Suprapubic skin (tissue), 4 donors: ENCODE measurements at regions not wholly inside any gene's neighbourhood (a gene's known extent, or its start where the extent isn't known, plus 50 kb on each side); places are given as distances from the start of the nearest gene placed in this dataset.
"Not testable (repeated sequence)": the region's sequence is repeated elsewhere in the genome, so short reads cannot be mapped to it uniquely, and the experiment has no call there.

Experiments
- DNase-seq, 2 donors: peaks; one replicate each; pipeline ENCODE4 v3.0.0-alpha.2; 2019; ENCODE audit warnings: low spot score in 2 of 2
- H3K27ac ChIP-seq: fragments of 200-600 bp; sonication (generic); one replicate; pipeline ENCODE4 v1.5.1; 2019
- H3K27me3 ChIP-seq: fragments of 200-600 bp; sonication (generic); one replicate; pipeline ENCODE4 v1.5.1; 2019
- H3K36me3 ChIP-seq: fragments of 200-600 bp; sonication (generic); one replicate; pipeline ENCODE4 v1.5.1; 2019
- H3K4me1 ChIP-seq: fragments of 200-600 bp; sonication (generic); one replicate; pipeline ENCODE4 v1.5.1; 2019
- H3K4me3 ChIP-seq: fragments of 200-600 bp; sonication (generic); one replicate; pipeline ENCODE4 v1.5.1; 2019; ENCODE audit warnings: mild to moderate bottlenecking
- H3K9me3 ChIP-seq: fragments of 200-600 bp; sonication (generic); one replicate; pipeline ENCODE4 v1.5.1; 2019
- EP300 ChIP-seq: sonication (generic); formaldehyde crosslinking; IDR thresholded peaks from one replicate; pipeline ENCODE4 v1.6.1; 2017; ENCODE audit warnings: antibody characterized with exemption
- POLR2A ChIP-seq, 2 donors: fragments of 450-650 bp; IDR thresholded peaks; one replicate each; pipeline ENCODE4 v1.6.1; 2017; ENCODE audit warnings: antibody characterized with exemption in 2 of 2, mild to moderate bottlenecking in 2 of 2, moderate library complexity in 2 of 2
- POLR2AphosphoS5 ChIP-seq, 3 donors: sonication (generic); formaldehyde crosslinking; IDR thresholded peaks; one replicate each; pipeline ENCODE4 v1.6.1; 2017; ENCODE audit warnings: antibody characterized with exemption in 3 of 3
- WGBS: methylation state at CpG from one replicate; pipeline ENCODE4 v1.1.5; 2018; 5-methylcytosine and 5-hydroxymethylcytosine counted together
- TF ChIP-seq, protein P1 (sequence below), 2 donors: fragments of 200-600 bp in 1 of 2; fragments of 450-650 bp in 1 of 2; sonication (generic) in 1 of 2; IDR thresholded peaks; one replicate each; pipeline ENCODE4 v1.5.1; 2016 to 2019; ENCODE audit warnings: antibody characterized with exemption in 2 of 2, mild to moderate bottlenecking in 1 of 2, moderate library complexity in 1 of 2

DNA sequence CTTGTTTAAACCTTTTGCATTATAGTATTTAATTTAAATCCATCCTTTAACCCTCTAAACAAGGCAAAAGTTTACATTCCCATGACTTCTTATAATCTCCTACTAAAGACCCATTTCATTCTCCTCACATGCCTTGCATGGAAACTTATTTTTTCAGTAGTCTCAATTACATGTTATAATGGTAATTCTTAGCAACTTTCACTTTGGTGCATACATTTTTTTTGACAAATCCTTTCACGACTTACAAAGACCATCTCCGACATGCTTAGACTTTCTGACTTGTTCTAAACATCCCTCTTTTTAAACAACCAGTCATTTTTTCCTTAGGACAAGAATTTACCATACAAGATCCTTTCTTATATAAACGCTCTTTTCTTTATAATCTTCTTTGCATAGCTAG, 615.4 kb upstream of the GBE1 start:
- WGBS: 81% methylated on average over 3 of the region's 3 CpGs
- H3K27ac ChIP-seq: no peak overlapping the region
- no peaks in the 10 kb centered on the region for H3K4me1 ChIP-seq
- H3K27me3 ChIP-seq: no peaks in the 10 kb centered on the region
- no peak for TF ChIP-seq POLR2AphosphoS5 (IDR thresholded peaks at IDR 0.05)
- no peak for TF ChIP-seq POLR2A (IDR thresholded peaks at IDR 0.05)
- no peak for TF ChIP-seq EP300
- TF ChIP-seq, protein P1, sequence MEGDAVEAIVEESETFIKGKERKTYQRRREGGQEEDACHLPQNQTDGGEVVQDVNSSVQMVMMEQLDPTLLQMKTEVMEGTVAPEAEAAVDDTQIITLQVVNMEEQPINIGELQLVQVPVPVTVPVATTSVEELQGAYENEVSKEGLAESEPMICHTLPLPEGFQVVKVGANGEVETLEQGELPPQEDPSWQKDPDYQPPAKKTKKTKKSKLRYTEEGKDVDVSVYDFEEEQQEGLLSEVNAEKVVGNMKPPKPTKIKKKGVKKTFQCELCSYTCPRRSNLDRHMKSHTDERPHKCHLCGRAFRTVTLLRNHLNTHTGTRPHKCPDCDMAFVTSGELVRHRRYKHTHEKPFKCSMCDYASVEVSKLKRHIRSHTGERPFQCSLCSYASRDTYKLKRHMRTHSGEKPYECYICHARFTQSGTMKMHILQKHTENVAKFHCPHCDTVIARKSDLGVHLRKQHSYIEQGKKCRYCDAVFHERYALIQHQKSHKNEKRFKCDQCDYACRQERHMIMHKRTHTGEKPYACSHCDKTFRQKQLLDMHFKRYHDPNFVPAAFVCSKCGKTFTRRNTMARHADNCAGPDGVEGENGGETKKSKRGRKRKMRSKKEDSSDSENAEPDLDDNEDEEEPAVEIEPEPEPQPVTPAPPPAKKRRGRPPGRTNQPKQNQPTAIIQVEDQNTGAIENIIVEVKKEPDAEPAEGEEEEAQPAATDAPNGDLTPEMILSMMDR (IDR thresholded peaks at IDR 0.05): no peak
- H3K36me3 ChIP-seq: no peaks in the 10 kb centered on the region
- DNase-seq: no peak
- peaks cover 8% of the 10 kb centered on the region for H3K9me3 ChIP-seq
- H3K4me3 ChIP-seq: no peak overlapping the region

DNA sequence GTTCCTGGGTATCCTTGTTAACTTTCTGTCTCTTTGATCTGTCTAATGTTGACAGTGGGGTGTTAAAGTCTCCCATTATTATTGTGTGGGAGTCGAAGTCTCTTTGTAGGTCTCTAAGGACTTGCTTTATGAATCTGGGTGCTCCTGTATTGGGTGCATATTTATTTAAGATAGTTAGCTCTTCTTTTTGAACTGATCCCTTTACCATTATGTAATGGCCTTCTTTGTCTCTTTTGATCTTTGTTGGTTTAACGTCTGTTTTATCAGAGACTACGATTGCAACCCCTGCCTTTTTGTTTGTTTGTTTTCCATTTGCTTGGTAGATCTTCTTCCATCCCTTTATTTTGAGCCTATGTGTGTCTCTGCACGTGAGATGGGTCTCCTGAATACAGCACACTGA, 612.4 kb upstream of the GBE1 start:
- not testable (repeated sequence) for H3K4me3 ChIP-seq, H3K9me3 ChIP-seq, H3K27ac ChIP-seq, H3K27me3 ChIP-seq, DNase-seq, H3K36me3 ChIP-seq, H3K4me1 ChIP-seq
- 85% methylated on average over 4 of the region's 4 CpGs for WGBS

DNA sequence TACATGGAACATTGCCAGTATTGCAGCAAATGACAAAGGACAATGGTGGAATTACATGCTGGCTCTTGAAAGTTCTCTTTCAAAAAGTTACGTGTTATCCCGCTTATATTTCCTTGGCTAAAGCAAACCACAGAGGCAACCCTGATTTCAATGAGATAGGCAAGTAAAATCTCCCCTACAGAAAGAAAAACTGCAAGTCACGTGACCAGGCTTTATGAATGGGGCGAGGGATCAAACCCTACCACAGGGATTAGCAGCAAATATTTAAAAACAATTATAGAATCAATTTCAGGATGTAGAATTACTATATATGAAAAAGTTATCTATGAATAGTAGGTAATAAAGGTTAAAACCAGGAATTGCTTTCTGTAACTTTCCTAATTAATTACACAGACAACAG, 603.4 kb upstream of the GBE1 start:
- no peak for DNase-seq
- no peak overlapping the region for H3K4me3 ChIP-seq
- no peaks in the 10 kb centered on the region for H3K9me3 ChIP-seq
- no peaks in the 10 kb centered on the region for H3K36me3 ChIP-seq
- no peaks in the 10 kb centered on the region for H3K27me3 ChIP-seq
- no peaks in the 10 kb centered on the region for H3K4me1 ChIP-seq
- H3K27ac ChIP-seq: no peak overlapping the region
- WGBS: 87% methylated on average over 4 of the region's 4 CpGs
- TF ChIP-seq, protein P1 (IDR thresholded peaks at IDR 0.05): no peak
- TF ChIP-seq EP300: no peak
- TF ChIP-seq POLR2A (IDR thresholded peaks at IDR 0.05): no peak
- TF ChIP-seq POLR2AphosphoS5 (IDR thresholded peaks at IDR 0.05): no peak

DNA sequence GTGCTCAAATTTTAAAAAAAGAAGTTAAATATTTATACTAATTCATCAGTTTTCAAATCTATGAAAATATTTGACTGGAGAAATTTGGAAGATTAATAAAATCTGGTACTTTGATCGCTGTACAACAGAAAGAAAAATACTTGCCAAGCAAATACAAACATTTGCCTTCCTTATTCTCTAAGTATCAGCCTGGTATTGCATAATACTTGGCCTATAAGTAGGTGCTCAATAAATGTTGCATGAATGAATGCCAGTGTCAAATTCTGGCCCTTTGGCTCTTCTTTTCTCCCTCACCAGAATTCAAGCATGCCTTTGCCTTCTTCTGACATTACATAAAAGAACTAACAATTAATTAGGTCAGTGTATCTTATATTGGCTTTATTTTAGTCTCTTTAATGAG, 601.7 kb upstream of the GBE1 start:
- no peaks in the 10 kb centered on the region for H3K4me1 ChIP-seq
- H3K27me3 ChIP-seq: no peaks in the 10 kb centered on the region
- H3K36me3 ChIP-seq: no peaks in the 10 kb centered on the region
- H3K27ac ChIP-seq: no peak overlapping the region
- 91% methylated on average over 1 of the region's 1 CpG for WGBS
- H3K9me3 ChIP-seq: no peaks in the 10 kb centered on the region
- H3K4me3 ChIP-seq: no peak overlapping the region
- no peak for DNase-seq
- TF ChIP-seq, protein P1 (IDR thresholded peaks at IDR 0.05): no peak
- TF ChIP-seq POLR2AphosphoS5 (IDR thresholded peaks at IDR 0.05) (no peak), EP300 (no peak), POLR2A (IDR thresholded peaks at IDR 0.05) (no peak)

DNA sequence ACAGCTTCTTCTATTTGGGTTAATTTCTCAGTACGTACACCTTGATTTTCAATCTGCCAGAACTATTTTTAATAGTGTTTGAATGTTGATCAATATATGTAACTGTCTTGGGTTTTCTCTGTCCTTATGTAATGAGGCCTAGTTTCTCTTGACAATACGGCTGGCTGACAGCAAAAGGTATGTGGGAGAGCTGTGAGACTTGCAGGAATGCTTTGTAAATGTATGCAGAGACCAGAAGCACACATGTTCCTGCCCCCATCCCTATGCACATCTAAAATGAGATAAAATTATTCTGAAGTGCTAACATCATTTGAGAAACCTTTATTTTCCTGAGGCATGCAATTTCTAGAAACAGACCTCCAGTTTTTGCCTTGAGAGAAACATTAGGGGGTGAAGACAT, 593.8 kb upstream of the GBE1 start:
- WGBS: 79% methylated on average over 2 of the region's 2 CpGs

DNA sequence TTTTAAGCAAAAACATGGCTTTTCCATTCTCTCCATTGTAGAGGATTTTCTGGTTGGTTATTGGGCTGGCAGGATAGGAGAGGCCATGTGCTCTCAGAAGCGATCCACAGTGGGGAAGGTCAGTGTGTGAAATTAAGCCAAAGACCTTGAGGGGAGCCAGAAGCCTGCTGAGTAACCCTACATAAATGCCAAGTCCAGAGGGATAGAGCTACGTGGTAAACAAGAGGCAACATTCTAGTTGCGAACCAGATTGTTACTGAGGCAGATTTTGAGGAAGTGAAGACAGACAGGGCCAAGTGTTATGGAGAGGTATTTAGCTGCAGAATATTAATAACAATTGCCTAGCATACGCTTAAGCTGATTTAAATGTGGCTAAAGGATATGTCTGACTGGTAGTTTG, 592.8 kb upstream of the GBE1 start:
- H3K27ac ChIP-seq: no peak overlapping the region
- no peak for TF ChIP-seq POLR2A (IDR thresholded peaks at IDR 0.05)
- TF ChIP-seq, protein P1 (IDR thresholded peaks at IDR 0.05): no peak
- no peak for TF ChIP-seq POLR2AphosphoS5 (IDR thresholded peaks at IDR 0.05)
- no peak for TF ChIP-seq EP300
- DNase-seq: no peak
- H3K27me3 ChIP-seq: no peaks in the 10 kb centered on the region
- no peaks in the 10 kb centered on the region for H3K9me3 ChIP-seq
- H3K36me3 ChIP-seq: no peaks in the 10 kb centered on the region
- no peak overlapping the region for H3K4me3 ChIP-seq
- no peaks in the 10 kb centered on the region for H3K4me1 ChIP-seq
- 60% methylated on average over 4 of the region's 4 CpGs for WGBS

More for the DNA sequence above, 593.8 kb upstream of the GBE1 start:
- Histone ChIP-seq H3K9me3 (no peaks in the 10 kb centered on the region), H3K36me3 (no peaks in the 10 kb centered on the region), H3K4me1 (no peaks in the 10 kb centered on the region), H3K27me3 (no peaks in the 10 kb centered on the region), H3K27ac (no peak overlapping the region), H3K4me3 (no peak overlapping the region)
- DNase-seq: no peak
- TF ChIP-seq POLR2AphosphoS5 (IDR thresholded peaks at IDR 0.05): no peak
- TF ChIP-seq, protein P1 (IDR thresholded peaks at IDR 0.05): no peak
- no peak for TF ChIP-seq EP300
- no peak for TF ChIP-seq POLR2A (IDR thresholded peaks at IDR 0.05)
